DMS 273 (cell line): ENCODE measurements at regions not wholly inside any gene's neighbourhood (a gene's known extent, or its start where the extent isn't known, plus 50 kb on each side); places are given as distances from the start of the nearest gene placed in this dataset.
"Not testable (repeated sequence)": the region's sequence is repeated elsewhere in the genome, so short reads cannot be mapped to it uniquely, and the experiment has no call there.

Experiments
- DNase-seq: peaks from one replicate; lab custom pipeline; 2025; ENCODE audit not compliant: unreplicated experiment; lab: John Stamatoyannopoulos, UW

- DNase-seq: no peak
Measured at GRCh38 chr11:15300341-15300740, 185.6 kb downstream of the INSC start.

- peak; percentile 37 for DNase-seq
Measured at GRCh38 chr11:15307619-15308024, 192.9 kb downstream of the INSC start.

GRCh38 chr11:15308840-15309239, 194.1 kb downstream of the INSC start:
- DNase-seq: no peak

- DNase-seq: no peak
Measured at GRCh38 chr11:15309296-15309695, 194.6 kb downstream of the INSC start.

- no peak for DNase-seq
Measured at GRCh38 chr11:15313862-15314261, 199.1 kb downstream of the INSC start.

- DNase-seq: no peak
Measured at GRCh38 chr11:15318814-15319213, 204.1 kb downstream of the INSC start.

- DNase-seq: no peak
Measured at GRCh38 chr11:15326520-15326919, 211.8 kb downstream of the INSC start.

- peak; percentile 68 for DNase-seq
Measured at GRCh38 chr11:15327786-15328231, 213.1 kb downstream of the INSC start.

- no peak for DNase-seq
Measured at GRCh38 chr11:15333407-15333806, 218.7 kb downstream of the INSC start.

- no peak for DNase-seq
Measured at GRCh38 chr11:15334766-15335165, 220.0 kb downstream of the INSC start.

GRCh38 chr11:15336021-15336420, 221.3 kb downstream of the INSC start:
- peak; percentile 3 for DNase-seq

GRCh38 chr11:15339302-15339701, 224.6 kb downstream of the INSC start:
- DNase-seq: no peak

- no peak for DNase-seq
Measured at GRCh38 chr11:15341587-15341986, 226.9 kb downstream of the INSC start.

- DNase-seq: no peak
Measured at GRCh38 chr11:15342163-15342562, 227.4 kb downstream of the INSC start.

- DNase-seq: no peak
Measured at GRCh38 chr11:15346907-15347306, 232.2 kb downstream of the INSC start.

GRCh38 chr11:15347969-15348734, 233.4 kb downstream of the INSC start:
- no peak for DNase-seq

GRCh38 chr11:15349413-15349812, 234.7 kb downstream of the INSC start:
- DNase-seq: no peak

- DNase-seq: no peak
Measured at GRCh38 chr11:15361316-15361715, 246.6 kb downstream of the INSC start.

- not testable (repeated sequence) for DNase-seq
Measured at GRCh38 chr11:15365286-15365685, 250.6 kb downstream of the INSC start.

GRCh38 chr11:15367695-15368094, 253.0 kb downstream of the INSC start:
- no peak for DNase-seq

- DNase-seq: no peak
Measured at GRCh38 chr11:15370495-15371147, 255.9 kb downstream of the INSC start.

- no peak for DNase-seq
Measured at GRCh38 chr11:15371533-15371932, 256.8 kb downstream of the INSC start.

- no peak for DNase-seq
Measured at GRCh38 chr11:15374418-15374817, 259.7 kb downstream of the INSC start.
